ENCODE measurements at regions not wholly inside any gene's neighbourhood (a gene's known extent, or its start where the extent isn't known, plus 50 kb on each side); places are given as distances from the start of the nearest gene placed in this dataset.
A peak's percentile ranks its signal among the peaks of the same experiment; 100 is the strongest.

GRCh38 chr13:40056898-40057619, 401.6 kb downstream of the COG6 start:
- no peak for TF ChIP-seq EZH2phosphoT487 (IDR thresholded peaks at IDR 0.05; ENCODE audit: low read depth, severe bottlenecking, unreplicated experiment)
- no peak for TF ChIP-seq CTCF (IDR thresholded peaks at IDR 0.05; ENCODE audit: poor library complexity)
- TF ChIP-seq EZH2 (IDR thresholded peaks at IDR 0.05; ENCODE audit: borderline replicate concordance), result no peak
- H3K4me1 ChIP-seq (ENCODE audit: insufficient read depth), result no peaks in the 10 kb centered on the region
- H3K79me2 ChIP-seq, result no peaks in the 10 kb centered on the region
- H4K20me1 ChIP-seq (ENCODE audit: insufficient read depth, poor library complexity, severe bottlenecking), result no peaks in the 10 kb centered on the region
- WGBS (ENCODE audit: low lambda C conversion rate, missing lambda C conversion rate), result 87% methylated on average over 4 of the region's 4 CpGs
- H3K36me3 ChIP-seq (replicated peaks; ENCODE audit: insufficient read depth, low read depth), result no peaks in the 10 kb centered on the region
- no peak overlapping the region for H3K4me3 ChIP-seq
- H3K9me3 ChIP-seq (ENCODE audit: low read depth), result no peaks in the 10 kb centered on the region
- H3K9me2 ChIP-seq (replicated peaks; ENCODE audit: insufficient read depth), result no peaks in the 10 kb centered on the region
- H3K27ac ChIP-seq, result no peak overlapping the region
- H2AFZ ChIP-seq, result no peak overlapping the region
- no peak overlapping the region for H3K4me2 ChIP-seq
- H3K27me3 ChIP-seq, result no peaks in the 10 kb centered on the region
- DNase-seq (ENCODE audit: low spot score), result no peak

- no peak for TF ChIP-seq EZH2phosphoT487 (IDR thresholded peaks at IDR 0.05; ENCODE audit: low read depth, severe bottlenecking, unreplicated experiment)
- no peak for TF ChIP-seq CTCF (IDR thresholded peaks at IDR 0.05; ENCODE audit: poor library complexity)
- no peak for TF ChIP-seq EZH2 (IDR thresholded peaks at IDR 0.05; ENCODE audit: borderline replicate concordance)
- Histone ChIP-seq H3K4me1 (ENCODE audit: insufficient read depth) (peaks cover 7% of the 10 kb centered on the region), H3K27me3 (no peaks in the 10 kb centered on the region), H3K36me3 (replicated peaks; ENCODE audit: insufficient read depth, low read depth) (no peaks in the 10 kb centered on the region), H3K79me2 (no peaks in the 10 kb centered on the region), H3K9me3 (ENCODE audit: low read depth) (no peaks in the 10 kb centered on the region), H3K4me3 (no peak overlapping the region), H3K27ac (peak overlapping the region; percentile 76), H2AFZ (no peak overlapping the region), H3K9me2 (replicated peaks; ENCODE audit: insufficient read depth) (no peaks in the 10 kb centered on the region), H4K20me1 (ENCODE audit: insufficient read depth, poor library complexity, severe bottlenecking) (no peaks in the 10 kb centered on the region), H3K4me2 (no peak overlapping the region)
- DNase-seq (ENCODE audit: low spot score), result no peak
- WGBS (ENCODE audit: low lambda C conversion rate, missing lambda C conversion rate), result 87% methylated on average over 3 of the region's 3 CpGs
Measured at GRCh38 chr13:40058757-40059236, 403.3 kb downstream of the COG6 start.

GRCh38 chr13:40059540-40060232, 404.2 kb downstream of the COG6 start:
- no peak overlapping the region for H3K4me2 ChIP-seq
- no peaks in the 10 kb centered on the region for H3K9me3 ChIP-seq (ENCODE audit: low read depth)
- no peak overlapping the region for H2AFZ ChIP-seq
- H3K4me1 ChIP-seq (ENCODE audit: insufficient read depth), result peaks cover 14% of the 10 kb centered on the region
- H3K27me3 ChIP-seq, result no peaks in the 10 kb centered on the region
- TF ChIP-seq EZH2phosphoT487 (IDR thresholded peaks at IDR 0.05; ENCODE audit: low read depth, severe bottlenecking, unreplicated experiment), result no peak
- TF ChIP-seq EZH2 (IDR thresholded peaks at IDR 0.05; ENCODE audit: borderline replicate concordance), result no peak
- no peak for TF ChIP-seq CTCF (IDR thresholded peaks at IDR 0.05; ENCODE audit: poor library complexity)
- 74% methylated on average over 8 of the region's 8 CpGs for WGBS (ENCODE audit: low lambda C conversion rate, missing lambda C conversion rate)
- H3K4me3 ChIP-seq, result no peak overlapping the region
- H3K36me3 ChIP-seq (replicated peaks; ENCODE audit: insufficient read depth, low read depth), result no peaks in the 10 kb centered on the region
- H3K79me2 ChIP-seq, result no peaks in the 10 kb centered on the region
- peak overlapping the region; percentile 76 for H3K27ac ChIP-seq
- no peak for DNase-seq (ENCODE audit: low spot score)
- H3K9me2 ChIP-seq (replicated peaks; ENCODE audit: insufficient read depth), result no peaks in the 10 kb centered on the region
- H4K20me1 ChIP-seq (ENCODE audit: insufficient read depth, poor library complexity, severe bottlenecking), result no peaks in the 10 kb centered on the region
